MG63 (cell line): ENCODE measurements at regions not wholly inside any gene's neighbourhood (a gene's known extent, or its start where the extent isn't known, plus 50 kb on each side); places are given as distances from the start of the nearest gene placed in this dataset.
A peak's percentile ranks its signal among the peaks of the same experiment; 100 is the strongest.
"Not testable (repeated sequence)": the region's sequence is repeated elsewhere in the genome, so short reads cannot be mapped to it uniquely, and the experiment has no call there.

Experiments used
- DNase-seq: peaks from one replicate; pipeline ENCODE4 v3.0.0-alpha.2; 2020
- H3K27me3 ChIP-seq: fragments of 250-450 bp; sonication (Bioruptor Pico); 2 replicates; pipeline ENCODE4 v1.5.1; 2020; ENCODE audit warnings: mild to moderate bottlenecking, moderate library complexity
- H3K36me3 ChIP-seq: fragments of 250-450 bp; sonication (Bioruptor Pico); 2 replicates; pipeline ENCODE4 v1.5.1; 2020; ENCODE audit warnings: mild to moderate bottlenecking, moderate library complexity
- H3K4me3 ChIP-seq: fragments of 250-450 bp; sonication (Bioruptor Pico); 2 replicates; pipeline ENCODE4 v1.5.1; 2020; ENCODE audit warnings: mild to moderate bottlenecking, moderate library complexity
- H3K9me3 ChIP-seq: fragments of 250-450 bp; sonication (Bioruptor Pico); 2 replicates; pipeline ENCODE4 v1.5.1; 2020; ENCODE audit warnings: mild to moderate bottlenecking, moderate library complexity

DNA sequence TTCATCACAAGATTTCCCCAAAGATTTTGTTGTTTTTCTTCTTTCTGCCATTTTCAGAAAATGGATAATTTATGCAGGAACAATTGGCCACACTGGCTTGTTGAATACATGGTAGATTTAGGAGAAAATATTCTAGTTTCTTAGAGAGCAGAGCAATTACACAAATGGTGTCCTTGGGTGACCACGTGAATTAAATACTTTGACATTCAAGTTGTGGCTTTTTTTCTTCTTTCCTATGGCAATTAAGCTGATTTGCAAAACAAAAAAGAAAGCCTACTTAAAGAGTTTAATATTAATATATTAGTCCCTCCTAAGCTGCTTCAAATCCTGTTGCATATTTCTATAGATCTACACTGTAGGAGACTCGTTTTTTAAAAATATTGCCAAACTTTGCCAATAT is 133.0 kb upstream of the HTR2C start:
- no peak for DNase-seq
- no peaks in the 10 kb centered on the region for H3K9me3 ChIP-seq
- H3K4me3 ChIP-seq = no peak overlapping the region
- no peaks in the 10 kb centered on the region for H3K36me3 ChIP-seq
- no peaks in the 10 kb centered on the region for H3K27me3 ChIP-seq

DNA sequence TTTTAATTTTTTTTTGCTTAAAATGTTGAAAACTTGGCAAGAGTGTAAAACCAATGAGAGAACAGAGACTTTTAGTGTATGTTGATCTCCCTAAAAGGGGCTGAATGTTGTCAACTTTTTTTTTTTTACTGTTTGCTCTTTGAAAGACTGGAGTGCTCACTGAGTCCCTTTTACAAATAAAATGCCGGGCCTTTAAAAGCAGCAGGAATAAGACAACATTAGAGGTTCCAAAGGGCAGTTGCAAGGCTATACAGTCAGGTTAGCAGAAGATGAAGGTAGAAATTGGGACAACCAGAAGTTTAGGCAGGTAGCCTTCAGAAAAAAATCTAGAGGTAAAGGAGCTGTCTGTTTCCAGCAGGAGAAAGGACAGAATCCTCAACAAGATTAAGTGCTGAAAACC is 132.5 kb upstream of the HTR2C start:
- Histone ChIP-seq H3K27me3 (no peaks in the 10 kb centered on the region), H3K36me3 (no peaks in the 10 kb centered on the region), H3K4me3 (no peak overlapping the region), H3K9me3 (no peaks in the 10 kb centered on the region)
- DNase-seq = no peak

DNA sequence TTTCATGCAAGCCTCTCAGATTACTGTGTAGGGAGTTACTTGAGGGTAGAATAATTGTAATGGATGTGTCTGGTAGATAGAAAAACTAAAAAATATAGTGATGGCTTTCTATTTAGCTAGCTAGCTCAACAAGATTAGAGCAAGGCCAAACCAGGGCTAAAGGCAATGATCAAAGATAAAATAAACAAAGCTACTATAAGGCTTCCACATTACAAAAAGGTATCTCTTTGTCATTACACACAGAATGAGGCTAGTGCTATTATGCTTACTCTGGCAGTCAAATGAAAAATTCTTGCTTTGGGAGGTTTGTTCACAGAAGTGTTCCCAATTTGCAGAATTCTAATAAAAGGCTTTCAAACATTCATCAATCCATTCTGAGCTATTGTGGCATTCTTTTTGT is 121.6 kb upstream of the HTR2C start:
- DNase-seq = no peak
- H3K9me3 ChIP-seq = no peaks in the 10 kb centered on the region
- no peaks in the 10 kb centered on the region for H3K27me3 ChIP-seq
- H3K36me3 ChIP-seq = no peaks in the 10 kb centered on the region
- no peak overlapping the region for H3K4me3 ChIP-seq

DNA sequence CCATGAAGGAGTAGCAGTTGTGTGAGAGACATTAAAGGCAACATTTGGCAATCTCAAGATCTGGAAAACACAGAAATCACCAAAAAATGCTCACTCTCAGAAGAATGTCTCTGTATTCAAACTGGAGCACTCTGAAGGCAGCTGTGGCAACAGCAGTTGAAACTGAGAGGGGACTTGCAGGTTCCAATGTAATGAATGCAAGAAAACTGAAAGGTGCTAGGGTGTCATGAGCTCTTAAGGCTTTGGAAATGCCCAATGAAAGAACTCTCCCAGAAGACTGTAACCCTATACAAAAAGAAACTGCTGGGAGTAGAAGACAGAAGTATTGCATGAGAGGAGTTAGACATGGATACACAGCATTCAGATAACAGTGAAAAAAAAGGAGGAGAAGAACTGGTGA is 118.2 kb upstream of the HTR2C start:
- no peaks in the 10 kb centered on the region for H3K27me3 ChIP-seq
- H3K4me3 ChIP-seq = no peak overlapping the region

DNA sequence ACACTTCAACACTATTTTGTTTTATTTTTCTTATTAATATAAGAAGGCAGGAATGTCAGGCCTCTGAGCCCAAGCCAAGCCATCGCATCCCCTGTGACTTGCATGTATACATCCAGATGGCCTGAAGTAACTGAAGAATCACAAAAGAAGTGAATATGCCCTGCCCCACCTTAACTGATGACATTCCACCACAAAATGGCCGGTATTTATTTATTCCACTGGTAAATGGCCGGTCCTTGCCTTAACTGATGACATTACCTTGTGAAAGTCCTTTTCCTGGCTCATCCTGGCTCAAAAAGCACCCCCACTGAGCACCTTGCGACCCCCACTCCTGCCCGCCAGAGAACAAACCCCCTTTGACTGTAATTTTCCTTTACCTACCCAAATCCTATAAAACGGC is 111.9 kb upstream of the HTR2C start:
- DNase-seq, H3K9me3 ChIP-seq, H3K4me3 ChIP-seq, H3K36me3 ChIP-seq, H3K27me3 ChIP-seq: not testable (repeated sequence)

More for the DNA sequence above, 118.2 kb upstream of the HTR2C start:
- no peak for DNase-seq
- Histone ChIP-seq H3K36me3 (no peaks in the 10 kb centered on the region), H3K9me3 (no peaks in the 10 kb centered on the region)

DNA sequence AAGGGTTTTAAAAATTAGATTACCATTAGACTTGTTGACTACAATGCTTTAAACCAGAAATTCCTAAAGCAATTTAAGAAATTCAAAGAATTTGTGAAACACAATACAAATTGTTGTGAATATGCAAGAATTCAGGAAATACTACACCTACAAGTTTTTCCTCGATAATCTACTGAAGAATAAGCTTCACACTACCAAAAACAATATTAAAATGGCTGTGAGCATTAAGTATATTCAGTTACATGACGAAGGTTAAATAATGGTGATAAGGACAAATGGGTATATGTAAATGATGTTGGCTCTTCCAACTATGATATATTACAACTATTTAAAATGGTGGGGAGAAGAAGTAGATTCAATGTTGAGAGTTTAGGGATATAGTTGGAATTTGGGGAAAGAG is 111.1 kb upstream of the HTR2C start:
- Histone ChIP-seq H3K27me3 (no peaks in the 10 kb centered on the region), H3K36me3 (no peaks in the 10 kb centered on the region), H3K9me3 (no peaks in the 10 kb centered on the region), H3K4me3 (no peak overlapping the region)
- no peak for DNase-seq

DNA sequence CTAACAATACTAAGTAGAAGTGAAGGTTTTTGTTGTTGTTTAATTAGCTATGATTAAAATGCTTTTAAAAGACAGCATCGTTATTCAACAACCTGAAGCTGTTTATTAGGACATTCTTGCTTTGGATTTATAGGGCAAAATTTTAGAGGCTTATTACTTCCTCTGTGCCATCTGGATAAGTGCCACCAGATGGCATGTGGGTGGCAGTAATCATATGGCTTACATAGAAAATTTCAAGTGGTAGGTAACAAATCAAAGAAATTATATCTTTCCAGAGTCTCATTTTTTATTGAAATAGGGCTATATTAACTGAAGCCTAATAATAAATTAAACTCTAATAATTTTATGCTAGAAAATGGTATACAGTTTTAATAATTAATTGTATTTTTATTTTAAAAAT is 83.3 kb upstream of the HTR2C start:
- no peaks in the 10 kb centered on the region for H3K27me3 ChIP-seq
- H3K9me3 ChIP-seq = no peaks in the 10 kb centered on the region
- no peaks in the 10 kb centered on the region for H3K36me3 ChIP-seq
- no peak for DNase-seq
- no peak overlapping the region for H3K4me3 ChIP-seq

DNA sequence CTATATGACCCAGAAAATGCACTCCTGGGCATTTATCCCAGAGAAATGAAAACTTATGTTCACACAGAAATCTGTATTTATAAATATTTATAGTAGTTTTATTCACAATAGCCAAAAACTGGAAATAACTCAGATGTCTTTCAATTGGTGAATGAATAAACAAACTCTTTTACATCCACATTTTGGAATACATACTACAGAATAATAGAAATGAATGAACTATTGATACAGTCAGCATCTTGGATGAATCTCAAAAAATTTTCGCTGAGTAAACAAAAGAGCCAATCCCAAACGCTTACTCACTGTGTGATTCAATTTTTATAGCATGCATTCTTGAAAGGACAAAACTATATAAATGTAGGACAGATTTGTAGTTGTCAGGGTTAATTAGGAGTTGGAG is 75.1 kb upstream of the HTR2C start:
- Histone ChIP-seq H3K9me3 (no peaks in the 10 kb centered on the region), H3K27me3 (no peaks in the 10 kb centered on the region), H3K36me3 (no peaks in the 10 kb centered on the region), H3K4me3 (no peak overlapping the region)
- DNase-seq = no peak

DNA sequence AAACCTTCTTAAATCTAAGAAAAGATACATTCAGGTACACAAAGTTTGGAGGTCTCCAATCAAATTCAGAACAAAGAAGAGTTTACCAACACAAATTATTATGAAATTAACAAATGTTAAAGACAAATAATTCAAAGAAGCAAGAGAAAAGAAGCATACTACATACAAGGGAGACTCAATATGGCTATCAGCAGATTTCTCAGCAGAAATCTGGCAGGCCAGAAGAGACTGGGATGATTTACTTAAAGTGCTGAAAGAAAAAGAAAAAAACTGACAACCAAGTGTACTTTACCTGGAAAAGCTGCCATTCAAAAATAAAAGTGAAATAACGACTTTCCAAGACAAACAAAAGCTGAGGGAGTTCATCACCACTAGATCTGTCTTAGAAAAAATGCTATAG is 64.4 kb upstream of the HTR2C start:
- H3K4me3 ChIP-seq = no peak overlapping the region
- H3K9me3 ChIP-seq = no peaks in the 10 kb centered on the region; the same call in 1 of the 2 replicates
- DNase-seq = no peak
- H3K27me3 ChIP-seq = no peaks in the 10 kb centered on the region
- H3K36me3 ChIP-seq = no peaks in the 10 kb centered on the region

DNA sequence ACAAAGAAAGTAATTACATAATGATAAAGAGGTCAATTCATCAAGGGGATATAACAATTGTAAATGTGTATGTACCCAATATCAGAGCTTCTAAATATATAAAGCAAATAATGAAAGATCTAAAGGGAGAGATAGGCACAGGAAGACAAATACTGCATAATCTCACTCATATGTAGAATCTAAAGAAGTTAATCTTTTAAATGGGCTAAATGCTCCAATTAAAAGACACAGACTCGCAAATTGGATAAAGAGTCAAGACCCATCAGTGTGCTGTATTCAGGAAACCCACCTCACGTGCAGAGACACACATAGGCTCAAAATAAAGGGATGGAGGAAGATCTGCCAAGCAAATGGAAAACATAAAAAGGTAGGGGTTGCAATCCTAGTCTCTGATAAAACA is 63.2 kb upstream of the HTR2C start:
- H3K9me3 ChIP-seq, H3K27me3 ChIP-seq, DNase-seq, H3K4me3 ChIP-seq, H3K36me3 ChIP-seq: not testable (repeated sequence)

DNA sequence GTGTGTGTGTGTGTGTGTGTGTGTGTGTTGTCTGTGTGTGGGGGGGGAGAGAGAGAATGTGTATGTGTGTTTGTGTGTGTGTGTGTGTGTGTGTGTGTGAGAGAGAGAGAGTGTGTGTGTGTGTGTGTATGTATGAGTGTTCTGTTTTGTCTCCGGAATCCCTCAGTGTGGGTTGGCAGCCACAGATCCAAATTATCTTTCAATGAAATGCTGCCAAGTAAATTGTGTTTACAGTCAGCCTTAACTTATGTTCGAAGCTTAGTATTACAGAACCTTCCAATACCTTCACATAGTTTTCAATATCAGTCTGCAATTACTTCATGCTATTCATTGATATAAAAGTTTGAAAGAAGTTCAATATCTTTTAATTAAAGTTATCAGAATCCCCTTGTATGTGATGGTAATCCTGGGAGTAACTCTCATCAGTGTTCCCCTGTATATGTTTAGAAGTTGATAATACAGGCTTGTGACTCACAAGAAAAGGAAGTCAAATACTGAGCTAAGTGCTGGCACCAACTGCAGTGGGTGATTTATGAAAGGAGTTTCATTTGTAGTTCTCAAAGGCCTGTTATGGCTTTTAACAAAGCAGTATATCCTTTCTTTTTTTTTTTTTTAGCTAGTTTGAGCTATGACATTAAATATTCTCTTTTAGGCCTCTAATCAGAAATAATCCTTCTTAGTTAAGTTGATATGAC is 51.6 kb upstream of the HTR2C start:
- Histone ChIP-seq H3K36me3 (no peaks in the 10 kb centered on the region), H3K27me3 (no peaks in the 10 kb centered on the region), H3K4me3 (no peak overlapping the region), H3K9me3 (no peaks in the 10 kb centered on the region)
- DNase-seq = peak; percentile 58
